NCI-H1105 treated with DMSO at 0.1 percent for 48 hours (cell line): ENCODE measurements at regions not wholly inside any gene's neighbourhood (a gene's known extent, or its start where the extent isn't known, plus 50 kb on each side); places are given as distances from the start of the nearest gene placed in this dataset.
"Not testable (repeated sequence)": the region's sequence is repeated elsewhere in the genome, so short reads cannot be mapped to it uniquely, and the experiment has no call there.

Source experiments
- DNase-seq: peaks from one replicate; lab custom pipeline; 2025; lab: John Stamatoyannopoulos, UW

DNA sequence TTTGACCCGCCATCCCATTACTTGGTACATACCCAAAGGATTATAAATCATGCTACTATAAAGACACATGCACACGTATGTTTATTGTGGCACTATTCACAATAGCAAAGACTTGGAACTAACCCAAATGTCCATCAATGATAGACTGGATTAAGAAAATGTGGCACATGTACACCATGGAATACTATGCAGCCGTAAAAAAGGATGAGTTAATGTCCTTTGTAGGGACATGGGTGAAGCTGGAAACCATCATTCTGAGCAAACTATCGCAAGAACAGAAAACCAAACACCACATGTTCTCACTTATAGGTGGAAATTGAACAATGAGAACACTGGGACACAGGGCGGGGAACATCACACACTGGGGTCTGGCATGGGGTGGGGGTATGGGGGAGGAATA lies 57.1 kb upstream of the GMDS start:
- DNase-seq: not testable (repeated sequence)

DNA sequence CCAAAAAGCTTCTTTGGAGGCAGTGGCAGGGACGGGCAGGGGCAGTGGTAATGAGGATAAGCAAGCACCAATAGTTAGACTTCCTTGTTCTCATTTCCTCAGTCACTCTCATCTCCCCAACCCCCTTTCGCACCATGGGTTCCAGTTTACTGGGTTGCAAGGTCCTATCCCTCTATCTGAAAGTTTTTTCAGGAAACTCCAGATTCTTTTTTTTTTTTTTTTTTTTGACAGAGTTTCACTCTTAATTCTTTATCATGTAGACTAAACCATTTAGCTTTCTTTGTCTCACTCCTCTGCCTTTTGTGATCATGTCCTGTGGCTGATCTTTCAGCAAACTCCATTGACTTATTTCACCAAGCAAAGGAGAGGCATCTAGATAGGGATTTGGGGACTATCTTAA lies 51.4 kb upstream of the GMDS start:
- DNase-seq: no peak
